ENCODE measurements at regions not wholly inside any gene's neighbourhood (a gene's known extent, or its start where the extent isn't known, plus 50 kb on each side); places are given as distances from the start of the nearest gene placed in this dataset.

DNA sequence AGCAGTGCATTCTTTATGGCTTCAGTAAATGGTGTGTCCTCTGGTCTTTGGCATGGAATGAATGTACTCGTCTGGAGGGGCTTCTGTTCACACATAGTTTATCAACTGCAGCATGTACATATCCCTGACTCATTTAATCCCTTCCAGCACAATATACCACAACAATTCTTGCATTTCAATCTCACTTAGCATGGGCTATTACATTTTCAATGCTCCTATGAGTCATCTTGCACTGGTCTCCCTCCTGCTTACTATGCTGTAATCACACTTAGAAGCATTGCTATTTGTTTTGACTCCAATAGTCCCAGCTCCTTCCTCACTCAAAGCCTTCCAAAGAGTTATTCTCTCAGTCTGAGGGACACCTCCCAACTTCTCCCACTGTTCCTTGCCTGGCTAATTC is 180.9 kb upstream of the NUDT10 start:
- FAIRE-seq = no peak
- no peaks in the 10 kb centered on the region for H3K36me3 ChIP-seq (ENCODE audit: control insufficient read depth in 2 of 4, insufficient read depth in 4 of 4, low read length in 3 of 4)
- no peaks in the 10 kb centered on the region for H3K79me1 ChIP-seq (ENCODE audit: low read depth, low read length)

More for the DNA sequence above, 180.9 kb upstream of the NUDT10 start:
- Histone ChIP-seq H3K27me3 (replicated peaks in 1 of 4; ENCODE audit: control insufficient read depth in 3 of 4, extremely low read depth in 1 of 4, insufficient read depth in 3 of 4, low read length in 3 of 4) (no peaks in the 10 kb centered on the region), H3K9ac (replicated peaks in 1 of 4; ENCODE audit: extremely low read depth in 1 of 4, low read depth in 3 of 4, low read length in 3 of 4) (no peak overlapping the region), H3K9me3 (ENCODE audit: insufficient read depth in 2 of 2, low read depth in 1 of 2, low read length in 1 of 2) (no peaks in the 10 kb centered on the region), H3K4me1 (replicated peaks in 1 of 4; ENCODE audit: control insufficient read depth in 3 of 4, insufficient read depth in 4 of 4, low read length in 3 of 4) (peaks cover 0 to 2% (median 0%) of the 10 kb centered on the region in 4 experiments; a peak in 1 of 7 replicates), H3K27ac (ENCODE audit: low read depth, low read length) (no peak overlapping the region), H3K4me3 (ENCODE audit: extremely low read depth in 1 of 4, insufficient read depth in 2 of 4, low read depth in 3 of 4, low read length in 4 of 4) (no peak overlapping the region), H3K79me2 (ENCODE audit: control insufficient read depth in 1 of 2, insufficient read depth in 2 of 2, low read length in 2 of 2) (no peaks in the 10 kb centered on the region), H3K18ac (ENCODE audit: extremely low read depth, low read length) (no peak overlapping the region), H4K20me1 (replicated peaks in 1 of 2; ENCODE audit: control insufficient read depth in 1 of 2, insufficient read depth in 2 of 2, low read length in 2 of 2) (no peaks in the 10 kb centered on the region), H3K23me2 (ENCODE audit: low read depth, low read length) (no peaks in the 10 kb centered on the region), H4K5ac (ENCODE audit: insufficient read length, low read depth, low read length) (no peak overlapping the region), H3K14ac (ENCODE audit: insufficient read length) (no peak overlapping the region), H2AFZ (ENCODE audit: low read length) (no peak overlapping the region), H2BK120ac (replicated peaks; ENCODE audit: low read depth, low read length) (no peak overlapping the region), H2BK20ac (ENCODE audit: low read length) (no peak overlapping the region), H4K91ac (replicated peaks; ENCODE audit: insufficient read length, low read length) (no peak overlapping the region), H2BK15ac (ENCODE audit: low read length) (no peak overlapping the region), H3K4me2 (ENCODE audit: insufficient read depth in 1 of 2, low read depth in 2 of 2, low read length in 2 of 2) (no peak overlapping the region), H3K23ac (ENCODE audit: insufficient read length) (no peak overlapping the region), H4K8ac (ENCODE audit: extremely low read depth, insufficient read depth, low read length) (no peak overlapping the region), H2BK5ac (ENCODE audit: low read depth, low read length) (no peak overlapping the region), H3K4ac (replicated peaks; ENCODE audit: insufficient read length, low read depth, low read length) (no peak overlapping the region), H3K56ac (replicated peaks; ENCODE audit: insufficient read length, low read depth, low read length) (no peak overlapping the region), H2BK12ac (ENCODE audit: low read depth, low read length) (no peak overlapping the region), H2AK5ac (ENCODE audit: low read depth, low read length) (no peak overlapping the region)
- no peak for DNase-seq (ENCODE audit: low read depth in 1 of 2, low spot score in 2 of 2)
- WGBS, 2 experiments (ENCODE audit: extremely low coverage in 1 of 2, insufficient coverage in 1 of 2, insufficient read length in 1 of 2, insufficient replicate concordance in 2 of 2, low coverage in 1 of 2, low lambda C conversion rate in 2 of 2, missing lambda C conversion rate in 1 of 2) = 91% methylated on average over 1 of the region's 1 CpG; no CpG with 5 or more reads in 1 of the 2 experiments
- ChIA-PET POLR2A (ENCODE audit: partially characterized antibody) (interaction anchor here (0.7 kb wide), 1 partner anchor 305 kb away, joined by 3 read pairs; no protein-coding TSS in a partner anchor), CTCF (ENCODE audit: partially characterized antibody) (interaction anchor here (1.0 kb wide), 1 partner anchor 309 kb away, joined by 3 read pairs; no protein-coding TSS in a partner anchor)
- TF ChIP-seq RAD21 (IDR thresholded peaks at IDR 0.05 in 1 of 2, conservative IDR thresholded peaks at IDR 0.05 in 1 of 2; ENCODE audit: low read depth in 2 of 2, low read length in 2 of 2) = no peak
- TF ChIP-seq CBX5 (IDR thresholded peaks at IDR 0.05; ENCODE audit: low read depth, low read length) = no peak
- TF ChIP-seq CHD2 (IDR thresholded peaks at IDR 0.05; ENCODE audit: low read length) = no peak
- TF ChIP-seq, protein P1, sequence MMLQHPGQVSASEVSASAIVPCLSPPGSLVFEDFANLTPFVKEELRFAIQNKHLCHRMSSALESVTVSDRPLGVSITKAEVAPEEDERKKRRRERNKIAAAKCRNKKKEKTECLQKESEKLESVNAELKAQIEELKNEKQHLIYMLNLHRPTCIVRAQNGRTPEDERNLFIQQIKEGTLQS (IDR thresholded peaks at IDR 0.05; ENCODE audit: insufficient read depth, low read depth, low read length) = no peak
- TF ChIP-seq YY1 (IDR thresholded peaks at IDR 0.05; ENCODE audit: low read depth, low read length) = no peak
- no peak for TF ChIP-seq TEAD4 (IDR thresholded peaks at IDR 0.05; ENCODE audit: low read depth, low read length)
- TF ChIP-seq NRF1 (IDR thresholded peaks at IDR 0.05; ENCODE audit: low read depth, low read length) = no peak

Measured in H1 (cell line).